ENCODE measurements at regions not wholly inside any gene's neighbourhood (a gene's known extent, or its start where the extent isn't known, plus 50 kb on each side); places are given as distances from the start of the nearest gene placed in this dataset.

DNA sequence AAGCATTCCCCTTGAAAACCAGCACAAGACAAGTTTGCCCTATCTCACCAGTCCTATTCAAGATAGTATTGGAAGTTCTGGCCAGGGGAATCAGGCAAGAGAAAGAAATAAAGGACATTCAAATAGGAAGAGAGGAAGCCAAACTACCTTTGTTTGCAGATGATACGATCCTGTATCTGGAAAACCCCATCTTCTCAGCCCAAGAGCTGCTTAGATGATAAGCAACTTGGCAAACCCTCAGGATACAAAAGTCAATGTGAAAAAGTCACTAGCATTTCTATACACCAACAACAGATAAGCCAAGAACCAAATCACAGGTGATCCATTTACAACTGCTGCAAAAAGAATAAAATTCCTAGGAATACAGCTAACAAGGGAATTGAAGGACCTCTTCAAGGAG lies 403.7 kb upstream of the AZI2 start:
- TF ChIP-seq, protein P1, sequence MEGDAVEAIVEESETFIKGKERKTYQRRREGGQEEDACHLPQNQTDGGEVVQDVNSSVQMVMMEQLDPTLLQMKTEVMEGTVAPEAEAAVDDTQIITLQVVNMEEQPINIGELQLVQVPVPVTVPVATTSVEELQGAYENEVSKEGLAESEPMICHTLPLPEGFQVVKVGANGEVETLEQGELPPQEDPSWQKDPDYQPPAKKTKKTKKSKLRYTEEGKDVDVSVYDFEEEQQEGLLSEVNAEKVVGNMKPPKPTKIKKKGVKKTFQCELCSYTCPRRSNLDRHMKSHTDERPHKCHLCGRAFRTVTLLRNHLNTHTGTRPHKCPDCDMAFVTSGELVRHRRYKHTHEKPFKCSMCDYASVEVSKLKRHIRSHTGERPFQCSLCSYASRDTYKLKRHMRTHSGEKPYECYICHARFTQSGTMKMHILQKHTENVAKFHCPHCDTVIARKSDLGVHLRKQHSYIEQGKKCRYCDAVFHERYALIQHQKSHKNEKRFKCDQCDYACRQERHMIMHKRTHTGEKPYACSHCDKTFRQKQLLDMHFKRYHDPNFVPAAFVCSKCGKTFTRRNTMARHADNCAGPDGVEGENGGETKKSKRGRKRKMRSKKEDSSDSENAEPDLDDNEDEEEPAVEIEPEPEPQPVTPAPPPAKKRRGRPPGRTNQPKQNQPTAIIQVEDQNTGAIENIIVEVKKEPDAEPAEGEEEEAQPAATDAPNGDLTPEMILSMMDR (IDR thresholded peaks at IDR 0.05; ENCODE audit: low read depth, low read length) = no peak
- no peak for TF ChIP-seq POLR2A (IDR thresholded peaks at IDR 0.05; ENCODE audit: extremely low read depth, insufficient read length)
- TF ChIP-seq, protein P2, sequence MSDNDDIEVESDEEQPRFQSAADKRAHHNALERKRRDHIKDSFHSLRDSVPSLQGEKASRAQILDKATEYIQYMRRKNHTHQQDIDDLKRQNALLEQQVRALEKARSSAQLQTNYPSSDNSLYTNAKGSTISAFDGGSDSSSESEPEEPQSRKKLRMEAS (IDR thresholded peaks at IDR 0.05; ENCODE audit: low read depth, low read length) = no peak
